WTC11 (cell line): ENCODE measurements at regions not wholly inside any gene's neighbourhood (a gene's known extent, or its start where the extent isn't known, plus 50 kb on each side); places are given as distances from the start of the nearest gene placed in this dataset.

Experiments
- ATAC-seq: fragments of 200-7000 bp; cut with Tn5 transposase; 2 replicates; pipeline ENCODE4 v1.10.0; 2021; ENCODE audit warnings: mild to moderate bottlenecking, moderate library complexity
- CTCF ChIA-PET: fragments of 300-600 bp; sonication (Branson Sonifier 250); formaldehyde crosslinking; loops from one replicate; lab custom pipeline; 2021; ENCODE audit warnings: antibody characterized with exemption; lab: Charles Lee
- POLR2A ChIA-PET: fragments of 350-600 bp; sonication (Branson Sonifier 250); formaldehyde crosslinking; loops from one replicate; lab custom pipeline; 2021; ENCODE audit warnings: antibody characterized with exemption; lab: Charles Lee
- DNase-seq: peaks from one replicate; pipeline ENCODE4 v3.0.0; 2021; ENCODE audit warnings: low spot score
- H3K27ac Mint-ChIP-seq: 2 replicates; pipeline ENCODE4 v1.8.0; 2021; ENCODE audit warnings: mixed read lengths
- H3K27me3 Mint-ChIP-seq: 2 replicates; pipeline ENCODE4 v1.8.0; 2021; ENCODE audit warnings: low read depth, mild to moderate bottlenecking, moderate library complexity, mixed read lengths
- H3K36me3 Mint-ChIP-seq: 2 replicates; pipeline ENCODE4 v1.8.0; 2021; ENCODE audit warnings: mixed read lengths
- H3K4me1 Mint-ChIP-seq: 2 replicates; pipeline ENCODE4 v1.8.0; 2022; ENCODE audit warnings: mixed read lengths
- H3K4me3 Mint-ChIP-seq: 2 replicates; pipeline ENCODE4 v1.8.0; 2021; ENCODE audit warnings: mild to moderate bottlenecking, moderate library complexity, mixed read lengths
- H3K9me3 Mint-ChIP-seq: 2 replicates; pipeline ENCODE4 v1.8.0; 2021; ENCODE audit warnings: mixed read lengths
- CREB1 ChIP-seq: sonication (generic); formaldehyde crosslinking; IDR thresholded peaks from 2 replicates; pipeline ENCODE4 v1.8.0; 2023; ENCODE audit warnings: mild to moderate bottlenecking, missing genetic modification reagents
- CREM ChIP-seq: sonication (generic); formaldehyde crosslinking; IDR thresholded peaks from 2 replicates; pipeline ENCODE4 v1.8.1; 2022; ENCODE audit warnings: mild to moderate bottlenecking, missing genetic modification reagents, moderate library complexity
- ELF4 ChIP-seq: sonication (generic); formaldehyde crosslinking; IDR thresholded peaks from 2 replicates; pipeline ENCODE4 v1.8.1; 2022; ENCODE audit warnings: low read depth, mild to moderate bottlenecking, moderate library complexity, missing genetic modification reagents
- GTF2I ChIP-seq: fragments of 250-450 bp; sonication (Bioruptor Pico); conservative IDR thresholded peaks from 2 replicates; pipeline ENCODE4 v1.4.0; 2021; ENCODE audit warnings: mild to moderate bottlenecking
- MYBL2 ChIP-seq: sonication (generic); formaldehyde crosslinking; IDR thresholded peaks from 2 replicates; pipeline ENCODE4 v1.8.1; 2023; ENCODE audit warnings: mild to moderate bottlenecking, moderate library complexity, missing genetic modification reagents
- NFATC4 ChIP-seq: fragments of 250-450 bp; sonication (Bioruptor Pico); IDR thresholded peaks from 2 replicates; pipeline ENCODE4 v1.9.0; 2021; ENCODE audit warnings: mild to moderate bottlenecking
- NR2C2 ChIP-seq: sonication (generic); formaldehyde crosslinking; IDR thresholded peaks from 2 replicates; pipeline ENCODE4 v1.8.0; 2022; ENCODE audit warnings: mild to moderate bottlenecking, missing genetic modification reagents
- NR3C1 ChIP-seq: sonication (generic); formaldehyde crosslinking; conservative IDR thresholded peaks from 2 replicates; pipeline ENCODE4 v1.8.1; 2023; ENCODE audit warnings: low read depth, mild to moderate bottlenecking, missing genetic modification reagents
- RORB ChIP-seq: fragments of 250-450 bp; sonication (Bioruptor Pico); IDR thresholded peaks from 2 replicates; pipeline ENCODE4 v1.9.0; 2021; ENCODE audit warnings: mild to moderate bottlenecking
- SMAD3 ChIP-seq: sonication (generic); formaldehyde crosslinking; IDR thresholded peaks from 2 replicates; pipeline ENCODE4 v1.8.0; 2022; ENCODE audit warnings: missing genetic modification reagents, mild to moderate bottlenecking, borderline replicate concordance
- SOX15 ChIP-seq: fragments of 250-450 bp; sonication (Bioruptor Pico); IDR thresholded peaks from 2 replicates; pipeline ENCODE4 v1.9.0; 2021; ENCODE audit warnings: mild to moderate bottlenecking
- ZNF317 ChIP-seq: sonication (generic); formaldehyde crosslinking; IDR thresholded peaks from 2 replicates; pipeline ENCODE4 v1.8.1; 2023; ENCODE audit warnings: low read depth, mild to moderate bottlenecking, moderate library complexity, missing genetic modification reagents, borderline replicate concordance
- ZNF396 ChIP-seq: fragments of 250-450 bp; sonication (Bioruptor Pico); IDR thresholded peaks from 2 replicates; pipeline ENCODE4 v1.8.0; 2021; ENCODE audit warnings: mild to moderate bottlenecking, moderate library complexity, borderline replicate concordance
- ZNF416 ChIP-seq: fragments of 250-450 bp; sonication (Bioruptor Pico); IDR thresholded peaks from 2 replicates; pipeline ENCODE4 v1.9.0; 2021; ENCODE audit warnings: mild to moderate bottlenecking, inconsistent platforms
- TF ChIP-seq, protein P1 (sequence below): fragments of 250-450 bp; sonication (Bioruptor Pico); IDR thresholded peaks from 2 replicates; pipeline ENCODE4 v1.9.0; 2021; ENCODE audit warnings: mild to moderate bottlenecking
- TF ChIP-seq, protein P2 (sequence below): sonication (generic); formaldehyde crosslinking; IDR thresholded peaks from 2 replicates; pipeline ENCODE4 v1.8.0; 2023; ENCODE audit warnings: mild to moderate bottlenecking, missing genetic modification reagents
- TF ChIP-seq, protein P3 (sequence below): sonication (generic); formaldehyde crosslinking; IDR thresholded peaks from 2 replicates; pipeline ENCODE4 v1.8.1; 2023; ENCODE audit warnings: mild to moderate bottlenecking, missing genetic modification reagents, moderate library complexity
- TF ChIP-seq, protein P4 (sequence below): sonication (generic); formaldehyde crosslinking; IDR thresholded peaks from 2 replicates; pipeline ENCODE4 v1.8.1; 2022; ENCODE audit warnings: low read depth, mild to moderate bottlenecking, moderate library complexity, missing genetic modification reagents, borderline replicate concordance
- TF ChIP-seq, protein P5 (sequence below): sonication (generic); formaldehyde crosslinking; IDR thresholded peaks from 2 replicates; pipeline ENCODE4 v1.8.1; 2022; ENCODE audit warnings: missing genetic modification reagents, borderline replicate concordance

DNA sequence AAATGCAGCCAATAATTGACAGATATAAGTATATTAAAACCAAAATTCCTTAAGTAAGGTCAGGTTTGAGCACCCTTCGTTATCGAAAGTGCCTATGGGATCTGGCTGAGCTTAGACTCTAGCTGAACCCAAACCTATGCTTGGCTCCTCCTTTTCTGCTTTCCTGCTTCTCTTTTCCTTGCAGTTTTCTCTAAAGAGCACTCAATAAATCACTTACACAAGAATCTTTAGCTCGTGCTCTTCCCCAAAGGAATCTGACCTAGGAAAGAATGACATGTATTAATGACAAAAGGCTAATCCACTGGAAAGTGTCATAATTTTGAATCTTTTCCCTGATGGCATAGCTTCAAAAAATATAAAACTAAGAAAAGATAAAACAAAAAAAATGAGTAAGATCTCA, 282.7 kb downstream of the DKK2 start:
- Mint-ChIP-seq H3K36me3 (no peaks in the 10 kb centered on the region), H3K9me3 (no peaks in the 10 kb centered on the region), H3K4me3 (no peak overlapping the region), H3K27me3 (no peaks in the 10 kb centered on the region), H3K27ac (no peak overlapping the region), H3K4me1 (no peaks in the 10 kb centered on the region)
- CTCF ChIA-PET = no interaction called here
- POLR2A ChIA-PET = no interaction called here
- ATAC-seq (no peak), DNase-seq (no peak)
- TF ChIP-seq NR3C1 (CRISPR knock-in tag) = no peak
- TF ChIP-seq, protein P1, sequence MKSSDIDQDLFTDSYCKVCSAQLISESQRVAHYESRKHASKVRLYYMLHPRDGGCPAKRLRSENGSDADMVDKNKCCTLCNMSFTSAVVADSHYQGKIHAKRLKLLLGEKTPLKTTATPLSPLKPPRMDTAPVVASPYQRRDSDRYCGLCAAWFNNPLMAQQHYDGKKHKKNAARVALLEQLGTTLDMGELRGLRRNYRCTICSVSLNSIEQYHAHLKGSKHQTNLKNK = no peak
- TF ChIP-seq, protein P2, sequence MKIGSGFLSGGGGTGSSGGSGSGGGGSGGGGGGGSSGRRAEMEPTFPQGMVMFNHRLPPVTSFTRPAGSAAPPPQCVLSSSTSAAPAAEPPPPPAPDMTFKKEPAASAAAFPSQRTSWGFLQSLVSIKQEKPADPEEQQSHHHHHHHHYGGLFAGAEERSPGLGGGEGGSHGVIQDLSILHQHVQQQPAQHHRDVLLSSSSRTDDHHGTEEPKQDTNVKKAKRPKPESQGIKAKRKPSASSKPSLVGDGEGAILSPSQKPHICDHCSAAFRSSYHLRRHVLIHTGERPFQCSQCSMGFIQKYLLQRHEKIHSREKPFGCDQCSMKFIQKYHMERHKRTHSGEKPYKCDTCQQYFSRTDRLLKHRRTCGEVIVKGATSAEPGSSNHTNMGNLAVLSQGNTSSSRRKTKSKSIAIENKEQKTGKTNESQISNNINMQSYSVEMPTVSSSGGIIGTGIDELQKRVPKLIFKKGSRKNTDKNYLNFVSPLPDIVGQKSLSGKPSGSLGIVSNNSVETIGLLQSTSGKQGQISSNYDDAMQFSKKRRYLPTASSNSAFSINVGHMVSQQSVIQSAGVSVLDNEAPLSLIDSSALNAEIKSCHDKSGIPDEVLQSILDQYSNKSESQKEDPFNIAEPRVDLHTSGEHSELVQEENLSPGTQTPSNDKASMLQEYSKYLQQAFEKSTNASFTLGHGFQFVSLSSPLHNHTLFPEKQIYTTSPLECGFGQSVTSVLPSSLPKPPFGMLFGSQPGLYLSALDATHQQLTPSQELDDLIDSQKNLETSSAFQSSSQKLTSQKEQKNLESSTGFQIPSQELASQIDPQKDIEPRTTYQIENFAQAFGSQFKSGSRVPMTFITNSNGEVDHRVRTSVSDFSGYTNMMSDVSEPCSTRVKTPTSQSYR (CRISPR knock-in tag) = no peak

DNA sequence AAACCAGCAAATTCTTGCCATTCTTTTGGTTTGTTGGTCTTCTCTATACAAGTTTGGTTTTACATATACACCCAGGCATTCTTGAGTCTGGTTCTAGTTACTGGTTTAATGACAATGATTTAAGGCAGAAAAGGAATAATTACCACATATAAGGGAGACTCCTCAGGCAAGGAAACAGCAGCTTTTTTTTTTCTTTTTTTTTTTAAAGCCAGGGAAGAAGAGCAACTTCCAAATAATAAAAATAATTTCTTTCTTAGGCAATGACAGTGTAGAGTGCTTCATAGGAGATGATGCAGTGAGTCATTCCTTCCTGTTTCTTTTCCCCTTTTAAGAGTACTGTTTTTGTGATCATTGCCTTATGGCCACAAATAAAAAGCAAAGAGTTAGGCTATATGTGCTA, 289.7 kb downstream of the DKK2 start:
- CTCF ChIA-PET = no interaction called here
- no peaks in the 10 kb centered on the region for H3K4me1 Mint-ChIP-seq
- no peaks in the 10 kb centered on the region for H3K9me3 Mint-ChIP-seq
- DNase-seq (no peak), ATAC-seq (no peak)
- no peaks in the 10 kb centered on the region for H3K27me3 Mint-ChIP-seq
- TF ChIP-seq, protein P3, sequence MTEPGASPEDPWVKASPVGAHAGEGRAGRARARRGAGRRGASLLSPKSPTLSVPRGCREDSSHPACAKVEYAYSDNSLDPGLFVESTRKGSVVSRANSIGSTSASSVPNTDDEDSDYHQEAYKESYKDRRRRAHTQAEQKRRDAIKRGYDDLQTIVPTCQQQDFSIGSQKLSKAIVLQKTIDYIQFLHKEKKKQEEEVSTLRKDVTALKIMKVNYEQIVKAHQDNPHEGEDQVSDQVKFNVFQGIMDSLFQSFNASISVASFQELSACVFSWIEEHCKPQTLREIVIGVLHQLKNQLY = no peak
- TF ChIP-seq MYBL2 (no peak), ZNF317 (CRISPR knock-in tag) (no peak)
- TF ChIP-seq, protein P4, sequence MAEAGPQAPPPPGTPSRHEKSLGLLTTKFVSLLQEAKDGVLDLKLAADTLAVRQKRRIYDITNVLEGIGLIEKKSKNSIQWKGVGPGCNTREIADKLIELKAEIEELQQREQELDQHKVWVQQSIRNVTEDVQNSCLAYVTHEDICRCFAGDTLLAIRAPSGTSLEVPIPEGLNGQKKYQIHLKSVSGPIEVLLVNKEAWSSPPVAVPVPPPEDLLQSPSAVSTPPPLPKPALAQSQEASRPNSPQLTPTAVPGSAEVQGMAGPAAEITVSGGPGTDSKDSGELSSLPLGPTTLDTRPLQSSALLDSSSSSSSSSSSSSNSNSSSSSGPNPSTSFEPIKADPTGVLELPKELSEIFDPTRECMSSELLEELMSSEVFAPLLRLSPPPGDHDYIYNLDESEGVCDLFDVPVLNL (CRISPR knock-in tag) = no peak
- TF ChIP-seq, protein P1 = no peak
- TF ChIP-seq, all 79 proteins: peak for 0
- no peak overlapping the region for H3K27ac Mint-ChIP-seq
- no peak overlapping the region for H3K4me3 Mint-ChIP-seq
- no peaks in the 10 kb centered on the region for H3K36me3 Mint-ChIP-seq
- POLR2A ChIA-PET = no interaction called here

DNA sequence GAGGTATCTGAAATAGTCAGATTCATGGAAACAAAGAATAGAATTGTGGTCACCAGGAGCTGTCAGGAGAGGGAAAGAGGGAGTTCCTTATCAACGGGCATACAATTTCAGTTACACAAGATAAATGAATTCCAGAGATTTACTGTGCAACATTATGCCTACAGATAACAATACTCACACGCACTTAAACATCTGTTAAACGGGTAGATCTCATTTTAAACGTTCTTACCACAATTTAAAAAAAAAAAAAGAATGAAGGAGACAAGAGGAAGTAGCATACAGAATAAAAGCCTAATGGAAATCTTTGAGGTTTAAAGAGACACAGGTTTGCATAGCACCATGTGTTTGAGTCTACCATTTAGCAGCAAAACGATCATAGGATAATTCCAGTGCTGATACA, 298.0 kb downstream of the DKK2 start:
- no peak for TF ChIP-seq ZNF396 (CRISPR knock-in tag)
- no peak for TF ChIP-seq ELF4
- TF ChIP-seq, protein P5, sequence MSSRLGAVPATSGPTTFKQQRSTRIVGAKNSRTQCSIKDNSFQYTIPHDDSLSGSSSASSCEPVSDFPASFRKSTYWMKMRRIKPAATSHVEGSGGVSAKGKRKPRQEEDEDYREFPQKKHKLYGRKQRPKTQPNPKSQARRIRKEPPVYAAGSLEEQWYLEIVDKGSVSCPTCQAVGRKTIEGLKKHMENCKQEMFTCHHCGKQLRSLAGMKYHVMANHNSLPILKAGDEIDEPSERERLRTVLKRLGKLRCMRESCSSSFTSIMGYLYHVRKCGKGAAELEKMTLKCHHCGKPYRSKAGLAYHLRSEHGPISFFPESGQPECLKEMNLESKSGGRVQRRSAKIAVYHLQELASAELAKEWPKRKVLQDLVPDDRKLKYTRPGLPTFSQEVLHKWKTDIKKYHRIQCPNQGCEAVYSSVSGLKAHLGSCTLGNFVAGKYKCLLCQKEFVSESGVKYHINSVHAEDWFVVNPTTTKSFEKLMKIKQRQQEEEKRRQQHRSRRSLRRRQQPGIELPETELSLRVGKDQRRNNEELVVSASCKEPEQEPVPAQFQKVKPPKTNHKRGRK (CRISPR knock-in tag) = no peak
- H3K27ac Mint-ChIP-seq = no peak overlapping the region
- H3K27me3 Mint-ChIP-seq = no peaks in the 10 kb centered on the region
- H3K9me3 Mint-ChIP-seq = no peaks in the 10 kb centered on the region
- POLR2A ChIA-PET = no interaction called here
- no peak for DNase-seq
- H3K36me3 Mint-ChIP-seq = no peaks in the 10 kb centered on the region
- no peak for ATAC-seq
- no peak overlapping the region for H3K4me3 Mint-ChIP-seq
- no peaks in the 10 kb centered on the region for H3K4me1 Mint-ChIP-seq
- CTCF ChIA-PET = no interaction called here

DNA sequence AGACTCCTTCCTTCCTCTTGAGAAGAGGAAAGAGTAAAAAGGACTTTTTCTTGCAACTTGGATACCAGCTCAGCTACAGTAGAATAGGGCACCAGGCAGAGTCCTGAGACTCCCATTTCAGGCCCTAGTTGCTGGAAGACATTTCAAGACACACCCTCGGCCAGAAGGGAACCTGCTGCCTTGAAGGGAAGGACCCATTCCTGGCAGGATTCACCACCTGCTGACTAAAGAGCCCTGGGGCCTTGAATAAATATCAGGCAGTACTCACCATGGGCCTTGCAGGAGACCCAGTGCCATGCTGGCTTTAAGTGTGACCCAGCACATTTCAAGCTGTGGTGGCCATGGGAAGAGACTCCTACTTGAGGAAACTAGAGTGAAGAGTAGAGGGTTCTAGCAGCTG, 317.6 kb downstream of the DKK2 start:
- H3K9me3 Mint-ChIP-seq = no peaks in the 10 kb centered on the region
- H3K27me3 Mint-ChIP-seq = no peaks in the 10 kb centered on the region
- CTCF ChIA-PET = no interaction called here
- no peak overlapping the region for H3K4me3 Mint-ChIP-seq
- DNase-seq (no peak), ATAC-seq (no peak)
- no peaks in the 10 kb centered on the region for H3K4me1 Mint-ChIP-seq
- no peak overlapping the region for H3K27ac Mint-ChIP-seq
- no peaks in the 10 kb centered on the region for H3K36me3 Mint-ChIP-seq
- POLR2A ChIA-PET = no interaction called here
- TF ChIP-seq SMAD3 (CRISPR knock-in tag) (no peak), GTF2I (CRISPR knock-in tag) (no peak), CREB1 (CRISPR knock-in tag) (no peak), NFATC4 (CRISPR knock-in tag) (no peak), CREM (CRISPR knock-in tag) (no peak), NR2C2 (no peak), ZNF416 (CRISPR knock-in tag) (no peak), RORB (CRISPR knock-in tag) (no peak), SOX15 (CRISPR knock-in tag) (no peak)
- TF ChIP-seq, protein P4 (CRISPR knock-in tag) = no peak
